SIG-M5 treated with dmso at 0.1 percent for 504 hours (cell line): ENCODE measurements at regions not wholly inside any gene's neighbourhood (a gene's known extent, or its start where the extent isn't known, plus 50 kb on each side); places are given as distances from the start of the nearest gene placed in this dataset.
"Not testable (repeated sequence)": the region's sequence is repeated elsewhere in the genome, so short reads cannot be mapped to it uniquely, and the experiment has no call there.

Experiments
- DNase-seq: peaks from one replicate; lab custom pipeline; 2025; ENCODE audit not compliant: unreplicated experiment; lab: John Stamatoyannopoulos, UW

GRCh38 chr7:42573881-42574672 is 337.1 kb upstream of the GLI3 start:
- DNase-seq: no peak

- no peak for DNase-seq
Observed at GRCh38 chr7:42572561-42572960, 335.6 kb upstream of the GLI3 start.

- no peak for DNase-seq
Observed at GRCh38 chr7:42572056-42572455, 335.0 kb upstream of the GLI3 start.

GRCh38 chr7:42570944-42571343 is 333.9 kb upstream of the GLI3 start:
- DNase-seq: no peak

- DNase-seq: no peak
Observed at GRCh38 chr7:42567051-42567450, 330.0 kb upstream of the GLI3 start.

GRCh38 chr7:42561797-42562196 is 324.8 kb upstream of the GLI3 start:
- DNase-seq: no peak

- DNase-seq: no peak
Observed at GRCh38 chr7:42560866-42561265, 323.9 kb upstream of the GLI3 start.

GRCh38 chr7:42554932-42555331 is 317.9 kb upstream of the GLI3 start:
- DNase-seq: not testable (repeated sequence)

GRCh38 chr7:42552227-42552626 is 315.2 kb upstream of the GLI3 start:
- no peak for DNase-seq

- DNase-seq: no peak
Observed at GRCh38 chr7:42550706-42551470, 313.9 kb upstream of the GLI3 start.

GRCh38 chr7:42549866-42550485 is 313.0 kb upstream of the GLI3 start:
- DNase-seq: no peak

GRCh38 chr7:42548816-42549611 is 312.0 kb upstream of the GLI3 start:
- DNase-seq: no peak

- DNase-seq: no peak
Observed at GRCh38 chr7:42545049-42545724, 308.2 kb upstream of the GLI3 start.

GRCh38 chr7:42543953-42544352 is 306.9 kb upstream of the GLI3 start:
- no peak for DNase-seq

GRCh38 chr7:42542446-42542845 is 305.4 kb upstream of the GLI3 start:
- not testable (repeated sequence) for DNase-seq

GRCh38 chr7:42534441-42534840 is 297.4 kb upstream of the GLI3 start:
- no peak for DNase-seq

GRCh38 chr7:42527004-42527403 is 290.0 kb upstream of the GLI3 start:
- DNase-seq: no peak

- DNase-seq: no peak
Observed at GRCh38 chr7:42522227-42522991, 285.4 kb upstream of the GLI3 start.

- no peak for DNase-seq
Observed at GRCh38 chr7:42511027-42511426, 274.0 kb upstream of the GLI3 start.

GRCh38 chr7:42506097-42506496 is 269.1 kb upstream of the GLI3 start:
- no peak for DNase-seq
